ENCODE measurements at regions not wholly inside any gene's neighbourhood (a gene's known extent, or its start where the extent isn't known, plus 50 kb on each side); places are given as distances from the start of the nearest gene placed in this dataset.

- ChIA-PET POLR2A (no interaction called here), CTCF (no interaction called here)
- TF ChIP-seq SP1 (IDR thresholded peaks at IDR 0.05) (no peak), ZNF384 (IDR thresholded peaks at IDR 0.05) (no peak), TARDBP (IDR thresholded peaks at IDR 0.05) (no peak), FOXM1 (IDR thresholded peaks at IDR 0.05; ENCODE audit: borderline replicate concordance) (no peak)
- DNase-seq (ENCODE audit: extremely low spot score): no peak
Measured at GRCh38 chr3:153038367-153038766, 123.7 kb upstream of the RAP2B start.

- DNase-seq (ENCODE audit: extremely low spot score): no peak
- TF ChIP-seq TARDBP (IDR thresholded peaks at IDR 0.05): no peak
- TF ChIP-seq NFRKB (IDR thresholded peaks at IDR 0.05): no peak
- TF ChIP-seq FOXK2 (IDR thresholded peaks at IDR 0.05): no peak
- TF ChIP-seq BHLHE40 (IDR thresholded peaks at IDR 0.05; ENCODE audit: borderline replicate concordance): no peak
- ChIA-PET POLR2A (no interaction called here), CTCF (no interaction called here)
Measured at GRCh38 chr3:153038779-153039178, 123.2 kb upstream of the RAP2B start.

DNA sequence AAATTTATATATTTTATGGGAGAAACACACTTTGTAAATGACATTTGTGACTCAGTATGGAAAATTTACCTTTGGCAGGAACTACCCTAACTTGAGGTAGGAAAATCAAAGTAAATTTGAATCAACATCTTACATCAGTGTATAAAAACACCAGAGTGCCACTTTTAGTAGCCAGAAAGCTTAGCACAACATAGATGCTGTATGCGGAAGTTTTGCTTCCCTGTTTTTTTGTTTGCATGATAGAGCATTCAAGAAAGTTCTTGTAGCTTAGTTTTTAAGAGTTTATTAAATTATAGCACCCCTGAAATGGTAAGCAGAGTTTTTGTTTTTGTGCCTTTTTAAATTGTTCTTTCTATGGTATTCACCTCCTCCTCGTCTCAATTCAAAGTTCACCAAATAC, 120.8 kb upstream of the RAP2B start:
- POLR2A ChIA-PET: no interaction called here
- DNase-seq (ENCODE audit: extremely low spot score): no peak
- no peak for TF ChIP-seq L3MBTL2 (conservative IDR thresholded peaks at IDR 0.05)
- no peak for TF ChIP-seq ELF4 (IDR thresholded peaks at IDR 0.05)
- TF ChIP-seq CTBP1 (IDR thresholded peaks at IDR 0.05; ENCODE audit: borderline replicate concordance): no peak
- TF ChIP-seq HDGF (IDR thresholded peaks at IDR 0.05; ENCODE audit: borderline replicate concordance): no peak
- no peak for TF ChIP-seq SP1 (IDR thresholded peaks at IDR 0.05)
- no peak for TF ChIP-seq FOXA1 (IDR thresholded peaks at IDR 0.05)
- no peak for TF ChIP-seq FOXM1 (IDR thresholded peaks at IDR 0.05; ENCODE audit: borderline replicate concordance)
- CTCF ChIA-PET: no interaction called here

DNA sequence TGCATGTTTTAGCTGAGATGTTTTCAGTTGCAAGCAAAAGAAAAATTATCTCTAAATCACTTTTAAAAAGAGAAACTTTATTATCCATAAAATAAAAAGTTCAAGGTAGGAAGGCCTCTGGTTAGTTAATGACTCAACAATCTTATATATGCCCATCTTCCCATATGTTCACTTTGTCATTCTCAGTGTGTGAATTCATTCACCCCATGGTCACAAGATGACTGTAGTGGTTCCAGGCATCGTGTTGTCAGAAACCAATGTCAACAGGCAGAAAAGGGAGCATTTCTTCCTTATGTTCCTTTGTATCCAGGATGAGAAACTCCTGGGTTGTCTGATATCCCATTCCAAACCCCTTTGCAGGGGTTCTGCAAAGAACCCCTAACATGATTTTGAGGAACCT, 119.9 kb upstream of the RAP2B start:
- DNase-seq (ENCODE audit: extremely low spot score): no peak
- ChIA-PET POLR2A (interaction anchor here (2.3 kb wide), 1 partner anchor 119 kb away, joined by 8 read pairs; no protein-coding TSS in a partner anchor), CTCF (no interaction called here)
- no peak for TF ChIP-seq ZNF384 (IDR thresholded peaks at IDR 0.05)
- TF ChIP-seq L3MBTL2 (conservative IDR thresholded peaks at IDR 0.05): no peak
- TF ChIP-seq SUZ12 (IDR thresholded peaks at IDR 0.05): no peak
- no peak for TF ChIP-seq LEF1 (IDR thresholded peaks at IDR 0.05; ENCODE audit: borderline replicate concordance)
- TF ChIP-seq ELF4 (IDR thresholded peaks at IDR 0.05): no peak
- no peak for TF ChIP-seq FOXM1 (IDR thresholded peaks at IDR 0.05; ENCODE audit: borderline replicate concordance)
- TF ChIP-seq NFRKB (IDR thresholded peaks at IDR 0.05): no peak

- ChIA-PET POLR2A (interaction anchor here (2.3 kb wide), 1 partner anchor 117 kb away, joined by 8 read pairs; no protein-coding TSS in a partner anchor), CTCF (interaction anchor here (0.7 to 1.3 kb wide), 5 partner anchors 10 to 128 kb away, joined by 3 to 5 read pairs (median 3); no protein-coding TSS in a partner anchor)
- TF ChIP-seq BHLHE40 (IDR thresholded peaks at IDR 0.05; ENCODE audit: borderline replicate concordance): no peak
- TF ChIP-seq ARNT (IDR thresholded peaks at IDR 0.05): no peak
- no peak for TF ChIP-seq ELF4 (IDR thresholded peaks at IDR 0.05)
- TF ChIP-seq FOXM1 (IDR thresholded peaks at IDR 0.05; ENCODE audit: borderline replicate concordance): no peak
- TF ChIP-seq SUZ12 (IDR thresholded peaks at IDR 0.05): no peak
- no peak for TF ChIP-seq FOXK2 (IDR thresholded peaks at IDR 0.05)
- TF ChIP-seq CTBP1 (IDR thresholded peaks at IDR 0.05; ENCODE audit: borderline replicate concordance): no peak
- no peak for TF ChIP-seq LEF1 (IDR thresholded peaks at IDR 0.05; ENCODE audit: borderline replicate concordance)
- no peak for TF ChIP-seq SP1 (IDR thresholded peaks at IDR 0.05)
- no peak for TF ChIP-seq ZNF384 (IDR thresholded peaks at IDR 0.05)
- TF ChIP-seq NFRKB (IDR thresholded peaks at IDR 0.05): no peak
- no peak for TF ChIP-seq L3MBTL2 (conservative IDR thresholded peaks at IDR 0.05)
- no peak for TF ChIP-seq PKNOX1 (IDR thresholded peaks at IDR 0.05)
- no peak for TF ChIP-seq HDGF (IDR thresholded peaks at IDR 0.05; ENCODE audit: borderline replicate concordance)
- TF ChIP-seq TARDBP (IDR thresholded peaks at IDR 0.05): no peak
- TF ChIP-seq FOXA1 (IDR thresholded peaks at IDR 0.05): no peak
- DNase-seq (ENCODE audit: extremely low spot score): no peak
Measured at GRCh38 chr3:153043729-153044328, 118.2 kb upstream of the RAP2B start.

GRCh38 chr3:153045150-153045549, 116.9 kb upstream of the RAP2B start:
- no peak for TF ChIP-seq ZNF384 (IDR thresholded peaks at IDR 0.05)
- no peak for TF ChIP-seq ARNT (IDR thresholded peaks at IDR 0.05)
- no peak for TF ChIP-seq ELF4 (IDR thresholded peaks at IDR 0.05)
- TF ChIP-seq LEF1 (IDR thresholded peaks at IDR 0.05; ENCODE audit: borderline replicate concordance): no peak
- TF ChIP-seq L3MBTL2 (conservative IDR thresholded peaks at IDR 0.05): no peak
- TF ChIP-seq TARDBP (IDR thresholded peaks at IDR 0.05): no peak
- TF ChIP-seq SUZ12 (IDR thresholded peaks at IDR 0.05): no peak
- DNase-seq (ENCODE audit: extremely low spot score): no peak
- POLR2A ChIA-PET: no interaction called here
- CTCF ChIA-PET: no interaction called here

- CTCF ChIA-PET: no interaction called here
- no peak for TF ChIP-seq ZNF384 (IDR thresholded peaks at IDR 0.05)
- TF ChIP-seq L3MBTL2 (conservative IDR thresholded peaks at IDR 0.05): no peak
- no peak for TF ChIP-seq NFRKB (IDR thresholded peaks at IDR 0.05)
- TF ChIP-seq SUZ12 (IDR thresholded peaks at IDR 0.05): no peak
- TF ChIP-seq PKNOX1 (IDR thresholded peaks at IDR 0.05): no peak
- TF ChIP-seq HDGF (IDR thresholded peaks at IDR 0.05; ENCODE audit: borderline replicate concordance): no peak
- TF ChIP-seq BHLHE40 (IDR thresholded peaks at IDR 0.05; ENCODE audit: borderline replicate concordance): no peak
- TF ChIP-seq SP1 (IDR thresholded peaks at IDR 0.05): no peak
- TF ChIP-seq ARNT (IDR thresholded peaks at IDR 0.05): no peak
- TF ChIP-seq FOXK2 (IDR thresholded peaks at IDR 0.05): no peak
- no peak for TF ChIP-seq FOXM1 (IDR thresholded peaks at IDR 0.05; ENCODE audit: borderline replicate concordance)
- no peak for TF ChIP-seq ELF4 (IDR thresholded peaks at IDR 0.05)
- no peak for TF ChIP-seq FOXA1 (IDR thresholded peaks at IDR 0.05)
- no peak for TF ChIP-seq CTBP1 (IDR thresholded peaks at IDR 0.05; ENCODE audit: borderline replicate concordance)
- POLR2A ChIA-PET: interaction anchor here (1.2 kb wide), 1 partner anchor 110 kb away, joined by 5 read pairs; no protein-coding TSS in a partner anchor
- no peak for DNase-seq (ENCODE audit: extremely low spot score)
Measured at GRCh38 chr3:153050978-153051377, 111.0 kb upstream of the RAP2B start.
